GM12865 (cell line): ENCODE measurements at regions not wholly inside any gene's neighbourhood (a gene's known extent, or its start where the extent isn't known, plus 50 kb on each side); places are given as distances from the start of the nearest gene placed in this dataset.
"Not testable (repeated sequence)": the region's sequence is repeated elsewhere in the genome, so short reads cannot be mapped to it uniquely, and the experiment has no call there.

Experiments
- DNase-seq: peaks from one replicate; pipeline ENCODE4 v3.0.0; 2010; ENCODE audit warnings: low read depth
- H3K4me3 ChIP-seq: 2 replicates; pipeline ENCODE4 v1.5.1; 2011; ENCODE audit warnings: mild to moderate bottlenecking, low read depth, low read length, control low read depth
- CTCF ChIP-seq: IDR thresholded peaks from 2 replicates; pipeline ENCODE4 v1.5.1; 2011; ENCODE audit warnings: low read length, control low read depth, low read depth, inconsistent platforms; ENCODE audit not compliant: insufficient read depth; ENCODE audit errors: missing control alignments

- no peak for TF ChIP-seq CTCF
- H3K4me3 ChIP-seq: no peak overlapping the region
- DNase-seq: no peak
These were observed 147.3 kb downstream of the PCDH7 start for GRCh38 chr4:30867427-30867826.

GRCh38 chr4:30868111-30868895 lies 148.1 kb downstream of the PCDH7 start:
- no peak for DNase-seq
- TF ChIP-seq CTCF: no peak
- H3K4me3 ChIP-seq: no peak overlapping the region

GRCh38 chr4:30869387-30869786 lies 149.2 kb downstream of the PCDH7 start:
- not testable (repeated sequence) for H3K4me3 ChIP-seq, DNase-seq

- no peak for TF ChIP-seq CTCF
- no peak overlapping the region for H3K4me3 ChIP-seq
- DNase-seq: no peak
These were observed 150.3 kb downstream of the PCDH7 start for GRCh38 chr4:30870513-30870912.

- H3K4me3 ChIP-seq: no peak overlapping the region
- no peak for TF ChIP-seq CTCF
- no peak for DNase-seq
These were observed 155.6 kb downstream of the PCDH7 start for GRCh38 chr4:30875658-30876269.

GRCh38 chr4:30879855-30880598 lies 159.9 kb downstream of the PCDH7 start:
- no peak for DNase-seq
- no peak overlapping the region for H3K4me3 ChIP-seq
- no peak for TF ChIP-seq CTCF

- no peak overlapping the region for H3K4me3 ChIP-seq
- no peak for DNase-seq
- no peak for TF ChIP-seq CTCF
These were observed 161.8 kb downstream of the PCDH7 start for GRCh38 chr4:30881985-30882384.
